Parathyroid adenoma (tissue), 2 donors: ENCODE measurements at regions not wholly inside any gene's neighbourhood (a gene's known extent, or its start where the extent isn't known, plus 50 kb on each side); places are given as distances from the start of the nearest gene placed in this dataset.
A peak's percentile ranks its signal among the peaks of the same experiment; 100 is the strongest.

ENCODE experiments used
- H2AFZ ChIP-seq: fragments of 300-600 bp; sonication (generic); one replicate; pipeline ENCODE4 v1.7.0; 2017; ENCODE audit warnings: antibody characterized with exemption, mild to moderate bottlenecking
- H3K27ac ChIP-seq: fragments of 300-600 bp; sonication (generic); one replicate; pipeline ENCODE4 v1.7.0; 2017
- H3K27me3 ChIP-seq: fragments of 300-600 bp; sonication (generic); one replicate; pipeline ENCODE4 v1.7.0; 2017; ENCODE audit warnings: low read length; ENCODE audit not compliant: control insufficient read depth, insufficient read depth
- H3K36me3 ChIP-seq: fragments of 300-600 bp; sonication (generic); one replicate; pipeline ENCODE4 v1.7.0; 2017; ENCODE audit warnings: low read length; ENCODE audit not compliant: control insufficient read depth, insufficient read depth
- H3K4me1 ChIP-seq: fragments of 300-600 bp; sonication (generic); one replicate; pipeline ENCODE4 v1.7.0; 2017; ENCODE audit warnings: control low read depth
- H3K4me2 ChIP-seq: fragments of 300-600 bp; sonication (generic); one replicate; pipeline ENCODE4 v1.7.0; 2017; ENCODE audit warnings: low read length
- H3K4me3 ChIP-seq: fragments of 300-600 bp; sonication (generic); one replicate; pipeline ENCODE4 v1.7.0; 2017; ENCODE audit warnings: low read depth, low read length
- H3K79me2 ChIP-seq: fragments of 300-600 bp; sonication (generic); one replicate; pipeline ENCODE4 v1.7.0; 2017; ENCODE audit warnings: control low read depth
- H3K9ac ChIP-seq: fragments of 300-600 bp; sonication (generic); one replicate; pipeline ENCODE4 v1.7.0; 2017; ENCODE audit warnings: mild to moderate bottlenecking
- H3K9me3 ChIP-seq: fragments of 300-600 bp; sonication (generic); one replicate; pipeline ENCODE4 v1.7.0; 2017; ENCODE audit warnings: low read length; ENCODE audit not compliant: control insufficient read depth
- TF ChIP-seq, protein P1 (sequence below): fragments of 300-600 bp; sonication (generic); IDR thresholded peaks from one replicate; pipeline ENCODE4 v1.7.0; 2017; ENCODE audit warnings: antibody characterized with exemption, mild to moderate bottlenecking
- donor health status: primary hyperparathyroidism.

DNA sequence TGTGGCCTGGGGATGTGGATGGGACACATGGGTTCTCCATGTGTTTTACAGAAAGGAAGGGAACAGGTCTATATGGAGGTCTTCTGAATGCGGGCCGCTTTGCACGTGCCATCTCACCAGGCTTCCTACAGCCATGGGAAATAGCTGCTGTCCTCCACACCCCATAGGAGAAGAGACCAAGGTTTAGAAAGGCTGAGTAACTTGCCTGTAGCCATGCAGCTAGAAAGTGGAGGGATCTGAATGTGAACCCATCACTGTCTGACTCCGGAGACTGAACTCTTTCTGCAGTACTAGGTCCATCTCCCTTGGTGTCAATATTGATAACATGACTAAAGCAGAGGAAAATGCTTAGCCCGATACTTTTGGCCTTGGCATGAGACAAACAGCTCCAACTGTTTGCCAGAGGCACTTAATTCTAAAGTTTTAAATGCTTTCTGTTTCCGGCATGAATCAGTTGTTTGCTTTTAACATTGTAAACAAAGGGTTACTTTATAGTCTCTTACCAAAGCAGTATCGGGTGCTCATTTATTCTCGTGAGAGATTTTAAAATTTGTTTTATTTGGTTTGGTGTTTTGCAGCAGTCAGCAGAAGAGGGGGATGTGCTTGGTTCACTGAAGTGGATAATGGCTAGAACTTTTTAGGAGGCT, 64.8 kb upstream of the LOXL4 start:
- H3K9me3 ChIP-seq = no peaks in the 10 kb centered on the region
- no peaks in the 10 kb centered on the region for H3K27me3 ChIP-seq
- H3K36me3 ChIP-seq = no peaks in the 10 kb centered on the region
- no peak overlapping the region for H2AFZ ChIP-seq
- H3K4me3 ChIP-seq = no peak overlapping the region
- TF ChIP-seq, protein P1, sequence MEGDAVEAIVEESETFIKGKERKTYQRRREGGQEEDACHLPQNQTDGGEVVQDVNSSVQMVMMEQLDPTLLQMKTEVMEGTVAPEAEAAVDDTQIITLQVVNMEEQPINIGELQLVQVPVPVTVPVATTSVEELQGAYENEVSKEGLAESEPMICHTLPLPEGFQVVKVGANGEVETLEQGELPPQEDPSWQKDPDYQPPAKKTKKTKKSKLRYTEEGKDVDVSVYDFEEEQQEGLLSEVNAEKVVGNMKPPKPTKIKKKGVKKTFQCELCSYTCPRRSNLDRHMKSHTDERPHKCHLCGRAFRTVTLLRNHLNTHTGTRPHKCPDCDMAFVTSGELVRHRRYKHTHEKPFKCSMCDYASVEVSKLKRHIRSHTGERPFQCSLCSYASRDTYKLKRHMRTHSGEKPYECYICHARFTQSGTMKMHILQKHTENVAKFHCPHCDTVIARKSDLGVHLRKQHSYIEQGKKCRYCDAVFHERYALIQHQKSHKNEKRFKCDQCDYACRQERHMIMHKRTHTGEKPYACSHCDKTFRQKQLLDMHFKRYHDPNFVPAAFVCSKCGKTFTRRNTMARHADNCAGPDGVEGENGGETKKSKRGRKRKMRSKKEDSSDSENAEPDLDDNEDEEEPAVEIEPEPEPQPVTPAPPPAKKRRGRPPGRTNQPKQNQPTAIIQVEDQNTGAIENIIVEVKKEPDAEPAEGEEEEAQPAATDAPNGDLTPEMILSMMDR = no peak
- H3K27ac ChIP-seq = no peak overlapping the region
- no peaks in the 10 kb centered on the region for H3K79me2 ChIP-seq
- no peak overlapping the region for H3K9ac ChIP-seq
- no peaks in the 10 kb centered on the region for H3K4me1 ChIP-seq
- H3K4me2 ChIP-seq = no peak overlapping the region

DNA sequence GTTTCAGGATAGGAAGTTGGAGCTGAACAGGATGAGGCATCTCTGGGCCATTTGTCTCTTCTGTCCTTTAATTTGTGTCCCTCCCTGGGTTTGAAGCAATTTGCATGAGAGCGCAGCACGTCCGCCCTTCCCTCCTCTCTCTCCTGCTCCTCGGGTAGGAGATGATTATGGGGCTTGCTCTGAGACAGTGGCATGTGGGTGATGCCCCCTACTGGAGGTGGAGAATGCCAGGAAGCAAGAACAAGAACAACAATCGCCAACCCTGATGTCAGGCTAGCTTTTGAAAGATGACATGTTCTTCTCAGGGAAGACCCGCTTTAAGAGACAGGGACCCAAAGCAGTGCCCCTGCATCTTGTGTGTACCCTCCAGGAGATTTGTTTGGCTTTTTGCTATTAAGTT, 63.9 kb upstream of the LOXL4 start:
- no peak overlapping the region for H3K9ac ChIP-seq
- TF ChIP-seq, protein P1 = peak; percentile 29
- H2AFZ ChIP-seq = no peak overlapping the region
- no peak overlapping the region for H3K4me3 ChIP-seq
- H3K4me2 ChIP-seq = no peak overlapping the region
- H3K27ac ChIP-seq = no peak overlapping the region
- no peaks in the 10 kb centered on the region for H3K79me2 ChIP-seq
- H3K9me3 ChIP-seq = no peaks in the 10 kb centered on the region
- H3K27me3 ChIP-seq = no peaks in the 10 kb centered on the region
- no peaks in the 10 kb centered on the region for H3K36me3 ChIP-seq
- H3K4me1 ChIP-seq = no peaks in the 10 kb centered on the region

DNA sequence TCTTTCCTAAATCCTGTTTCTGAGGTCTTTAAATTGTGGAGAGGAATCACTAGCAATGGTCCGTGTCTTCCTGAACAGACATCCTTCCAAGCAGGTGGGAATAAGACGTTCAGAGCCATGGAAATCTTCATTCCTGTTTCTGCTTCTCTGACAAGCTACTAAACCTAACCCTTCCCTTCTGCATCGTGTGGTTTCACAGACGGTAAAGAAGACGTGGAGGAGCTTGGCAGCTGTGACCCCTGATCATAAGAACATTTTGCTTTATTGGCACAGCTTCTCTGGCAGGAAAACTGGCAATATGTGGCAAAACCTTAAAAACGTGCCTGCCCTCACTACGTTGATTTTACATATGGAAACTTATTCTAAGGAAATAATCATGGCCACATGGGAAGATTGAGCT, 63.0 kb upstream of the LOXL4 start:
- TF ChIP-seq, protein P1 = no peak
- Histone ChIP-seq H3K4me3 (no peak overlapping the region), H3K4me1 (no peaks in the 10 kb centered on the region), H3K27me3 (no peaks in the 10 kb centered on the region), H3K36me3 (no peaks in the 10 kb centered on the region), H2AFZ (no peak overlapping the region), H3K27ac (no peak overlapping the region), H3K79me2 (no peaks in the 10 kb centered on the region), H3K4me2 (no peak overlapping the region), H3K9ac (no peak overlapping the region), H3K9me3 (no peaks in the 10 kb centered on the region)

DNA sequence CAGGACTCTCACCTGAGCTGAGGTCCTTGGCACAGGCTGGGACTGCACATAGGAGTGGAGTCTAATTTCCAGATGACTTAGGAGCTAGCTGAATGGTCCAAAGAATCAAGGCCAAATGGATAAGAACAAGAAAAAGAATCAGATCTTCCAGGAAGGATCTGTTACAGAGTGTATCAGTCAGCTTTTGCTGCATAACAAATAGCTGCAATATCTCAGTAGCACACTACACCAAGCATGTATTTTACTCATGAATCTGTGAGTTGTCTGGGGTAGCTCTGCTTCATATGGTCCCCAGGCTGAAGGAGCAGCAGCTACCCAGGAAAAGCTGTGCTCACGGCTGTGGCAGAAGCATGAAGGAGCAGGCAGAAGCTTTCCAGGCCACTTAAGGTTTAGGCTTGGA, 60.6 kb upstream of the LOXL4 start:
- Histone ChIP-seq H3K4me3 (no peak overlapping the region), H3K4me2 (no peak overlapping the region), H2AFZ (no peak overlapping the region), H3K36me3 (no peaks in the 10 kb centered on the region), H3K9me3 (no peaks in the 10 kb centered on the region), H3K4me1 (no peaks in the 10 kb centered on the region), H3K79me2 (no peaks in the 10 kb centered on the region), H3K9ac (no peak overlapping the region), H3K27me3 (no peaks in the 10 kb centered on the region), H3K27ac (no peak overlapping the region)
- TF ChIP-seq, protein P1 = no peak

DNA sequence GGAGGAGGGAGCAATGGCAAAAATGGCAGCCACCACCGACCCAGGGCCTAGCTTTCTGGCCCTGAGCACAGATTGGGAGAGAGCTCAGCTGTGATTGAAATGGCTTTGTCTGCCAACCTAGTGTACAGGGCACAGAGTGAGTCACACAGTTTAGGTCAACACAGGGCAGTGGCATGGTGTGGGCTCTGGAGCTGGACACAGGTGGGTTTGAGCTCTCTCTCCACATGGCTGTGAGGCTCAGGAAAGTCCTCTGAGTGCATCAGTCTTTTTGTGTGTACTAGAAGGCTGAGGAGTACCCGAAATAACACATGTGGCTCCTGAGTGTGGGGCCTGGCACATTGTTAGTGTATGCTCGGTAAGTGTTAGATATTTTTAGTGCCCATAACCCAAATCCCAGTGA, 60.2 kb upstream of the LOXL4 start:
- H3K4me2 ChIP-seq = no peak overlapping the region

More for the DNA sequence above, 60.2 kb upstream of the LOXL4 start:
- Histone ChIP-seq H3K9ac (no peak overlapping the region), H3K27me3 (no peaks in the 10 kb centered on the region), H3K36me3 (no peaks in the 10 kb centered on the region), H2AFZ (no peak overlapping the region), H3K4me3 (no peak overlapping the region), H3K79me2 (no peaks in the 10 kb centered on the region), H3K27ac (no peak overlapping the region), H3K4me1 (no peaks in the 10 kb centered on the region), H3K9me3 (no peaks in the 10 kb centered on the region)
- TF ChIP-seq, protein P1 = no peak
